ENCODE measurements at regions not wholly inside any gene's neighbourhood (a gene's known extent, or its start where the extent isn't known, plus 50 kb on each side); places are given as distances from the start of the nearest gene placed in this dataset.
A peak's percentile ranks its signal among the peaks of the same experiment; 100 is the strongest.

DNA sequence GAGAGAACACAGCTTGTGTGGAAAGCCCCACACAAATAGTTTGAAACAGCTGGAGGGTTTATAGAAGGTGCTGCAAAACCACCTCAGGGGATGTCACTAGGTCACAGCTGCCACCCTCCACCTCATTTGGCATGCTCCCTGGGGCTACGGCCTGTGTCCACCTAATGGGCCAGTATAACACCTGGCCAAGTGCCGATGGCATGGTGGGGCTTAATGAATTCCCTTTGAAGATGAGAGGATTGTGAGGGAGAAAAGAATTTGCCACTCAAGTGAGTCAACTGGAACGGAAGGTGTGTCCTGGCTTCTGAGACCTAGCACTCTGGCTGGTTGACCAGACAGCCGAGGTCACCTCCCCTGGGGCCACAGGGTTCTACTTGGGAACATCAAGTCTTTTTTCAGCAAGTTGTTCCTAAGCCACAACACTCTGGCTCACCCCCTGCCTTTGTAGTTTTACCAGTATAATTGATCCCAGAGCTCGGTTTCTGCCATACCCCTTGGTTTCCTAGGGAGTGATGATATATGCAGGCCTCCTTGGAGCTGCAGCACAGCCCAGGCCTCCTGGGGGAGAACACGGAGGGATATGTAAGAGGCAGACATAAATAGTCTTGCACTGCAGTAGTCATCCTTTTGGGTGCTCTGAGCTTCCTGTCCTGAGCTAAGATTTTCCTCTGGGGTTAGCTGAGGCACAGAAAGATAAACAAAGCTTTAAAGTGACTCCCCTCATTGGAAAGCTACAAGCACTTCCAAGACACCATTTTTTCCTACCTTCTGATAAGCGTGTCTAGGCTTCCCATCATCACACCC, 178.2 kb upstream of the LPP start:
- DNase-seq (ENCODE audit: low read depth): no peak

GRCh38 chr3:187976365-187976900, 177.5 kb upstream of the LPP start:
- no peak for DNase-seq (ENCODE audit: low read depth)

GRCh38 chr3:187977659-187978058, 176.3 kb upstream of the LPP start:
- DNase-seq (ENCODE audit: low read depth): no peak

GRCh38 chr3:187978433-187979011, 175.4 kb upstream of the LPP start:
- no peak for DNase-seq (ENCODE audit: low read depth)

- DNase-seq (ENCODE audit: low read depth): no peak
Measured at GRCh38 chr3:187979564-187979963, 174.4 kb upstream of the LPP start.

DNA sequence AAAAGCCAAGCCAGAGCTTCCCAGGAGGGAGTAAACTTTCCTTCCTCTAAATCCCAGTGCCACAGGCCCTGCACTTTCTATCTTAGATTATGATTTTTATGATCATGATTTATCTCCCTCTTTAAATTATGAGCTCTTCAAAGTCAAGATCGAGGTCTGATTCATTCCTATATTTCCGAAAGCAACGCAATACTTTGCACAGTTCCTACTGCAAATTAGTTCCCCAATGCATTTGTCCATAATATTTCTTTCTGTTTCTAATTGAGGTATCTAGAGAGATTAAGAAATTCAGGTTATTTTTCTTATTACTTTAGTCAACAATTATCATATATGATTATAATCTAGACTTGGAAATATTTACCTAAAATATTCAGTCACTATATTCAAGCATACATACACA, 173.1 kb upstream of the LPP start:
- DNase-seq (ENCODE audit: low read depth): no peak

DNA sequence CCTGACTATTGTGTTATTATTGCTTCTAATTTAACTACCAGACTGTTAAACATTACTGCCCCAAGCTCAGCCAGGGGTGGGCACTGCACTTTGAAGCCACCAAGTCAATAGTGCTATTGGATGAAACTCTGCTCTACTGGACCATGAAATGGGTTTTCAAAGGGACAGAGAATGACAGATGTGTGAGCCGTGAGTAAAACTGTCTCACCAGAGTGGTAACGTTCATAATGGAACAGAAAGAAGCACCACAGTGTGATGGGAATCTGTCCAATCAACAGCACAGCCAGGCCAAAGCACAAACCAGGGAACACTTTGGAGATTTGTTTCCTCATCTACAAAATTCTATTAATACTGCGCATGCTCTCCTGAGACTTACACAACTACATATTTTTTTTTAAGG, 171.8 kb upstream of the LPP start:
- no peak for DNase-seq (ENCODE audit: low read depth)

DNA sequence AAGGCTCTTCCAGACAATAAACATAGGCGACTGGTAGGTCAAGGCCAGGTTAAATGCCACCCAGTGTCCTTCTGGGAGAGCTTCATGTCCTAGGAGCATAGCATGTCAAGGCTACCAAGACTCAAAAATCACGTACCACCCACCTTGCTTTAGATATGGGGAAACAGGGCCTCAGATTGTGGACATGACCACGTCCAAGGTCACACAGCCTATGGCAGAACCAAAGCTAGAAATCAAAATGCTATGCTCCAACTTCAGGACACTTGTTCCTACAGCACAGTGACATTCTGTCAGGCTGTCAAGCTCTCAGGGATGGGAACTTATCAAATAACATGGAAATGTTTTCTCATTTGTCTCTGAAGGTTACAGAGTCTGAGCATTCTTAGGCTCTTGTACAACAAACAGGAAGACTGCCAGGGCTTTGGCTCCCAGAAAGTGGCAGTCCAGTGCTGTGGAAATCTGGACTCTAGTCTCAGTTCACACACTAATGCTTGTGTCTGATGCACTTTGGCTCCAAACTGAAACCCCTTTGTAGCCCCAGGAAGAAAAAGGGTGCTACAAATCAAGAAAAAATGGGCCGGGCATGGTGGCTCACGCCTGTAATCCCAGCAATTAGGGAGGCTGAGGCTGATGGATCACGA, 170.4 kb upstream of the LPP start:
- no peak for DNase-seq (ENCODE audit: low read depth)

- no peak for DNase-seq (ENCODE audit: low read depth)
Measured at GRCh38 chr3:187985647-187986046, 168.3 kb upstream of the LPP start.

- peak; percentile 93 for DNase-seq (ENCODE audit: low read depth)
Measured at GRCh38 chr3:187986514-187986934, 167.4 kb upstream of the LPP start.

- no peak for DNase-seq (ENCODE audit: low read depth)
Measured at GRCh38 chr3:187987187-187987586, 166.8 kb upstream of the LPP start.

DNA sequence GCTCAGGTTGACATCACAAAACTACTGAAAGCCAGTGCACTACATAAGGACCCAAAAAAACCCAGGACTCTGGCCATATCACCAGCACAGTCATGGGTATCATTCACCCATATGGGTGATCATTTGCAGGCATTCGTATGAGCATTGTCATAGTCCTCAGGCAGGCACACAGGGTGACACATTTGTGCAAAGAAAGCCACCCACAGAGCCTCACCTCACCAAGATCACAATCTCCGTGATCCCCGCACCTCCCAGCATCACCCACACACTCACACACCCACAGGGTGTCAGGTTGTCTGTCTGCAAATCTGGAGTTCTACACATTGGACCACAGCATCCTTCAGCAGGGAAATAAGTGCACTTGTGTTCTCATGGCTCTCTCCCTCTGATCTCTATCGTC, 166.0 kb upstream of the LPP start:
- no peak for DNase-seq (ENCODE audit: low read depth)

DNA sequence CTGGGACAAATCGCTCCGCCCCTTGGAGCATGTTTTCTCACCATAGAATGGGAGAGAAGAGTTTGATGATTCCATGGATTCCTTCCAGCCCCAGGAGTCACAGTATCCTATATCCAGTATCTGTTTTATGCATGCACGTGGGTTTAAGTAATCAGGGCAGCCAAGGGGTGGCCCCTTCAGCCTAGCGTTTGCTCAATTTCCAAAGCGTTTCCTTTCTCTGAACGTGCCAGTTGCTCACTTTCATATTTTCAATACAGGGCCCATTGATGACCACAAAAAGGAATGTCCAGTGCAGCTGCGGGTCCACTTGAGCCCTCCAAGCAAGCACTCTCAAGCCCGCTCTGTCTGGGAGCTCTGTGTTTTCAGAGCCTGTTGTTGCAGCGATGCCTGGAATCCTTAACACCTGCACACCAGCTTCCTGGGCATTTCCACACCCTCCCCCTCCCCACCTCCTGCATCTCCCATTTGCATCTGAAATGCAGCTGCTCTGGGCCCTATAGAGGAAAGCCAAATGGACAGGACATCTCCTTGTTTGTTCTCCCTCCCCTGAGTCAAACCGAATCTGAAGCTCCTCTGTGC, 164.3 kb upstream of the LPP start:
- DNase-seq (ENCODE audit: low read depth): no peak

DNA sequence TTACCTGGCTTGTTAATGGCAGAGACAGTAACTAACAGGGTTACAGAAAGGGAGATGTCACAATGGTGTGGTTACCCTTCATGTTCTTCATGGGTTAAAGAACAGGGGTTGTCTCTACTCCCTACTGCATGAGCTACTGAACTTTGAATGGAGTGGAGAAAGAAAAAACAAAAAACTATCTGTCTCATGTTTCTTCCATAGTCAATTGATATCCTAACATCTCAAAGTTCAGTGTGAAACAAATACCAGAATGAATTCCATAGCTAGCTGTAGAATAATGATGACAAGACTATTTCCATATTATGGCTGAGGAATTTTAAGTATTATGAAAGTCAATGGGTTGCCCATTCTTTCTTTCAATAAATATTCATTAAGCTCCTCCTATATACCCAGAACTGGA, 161.3 kb upstream of the LPP start:
- DNase-seq (ENCODE audit: low read depth): no peak

DNA sequence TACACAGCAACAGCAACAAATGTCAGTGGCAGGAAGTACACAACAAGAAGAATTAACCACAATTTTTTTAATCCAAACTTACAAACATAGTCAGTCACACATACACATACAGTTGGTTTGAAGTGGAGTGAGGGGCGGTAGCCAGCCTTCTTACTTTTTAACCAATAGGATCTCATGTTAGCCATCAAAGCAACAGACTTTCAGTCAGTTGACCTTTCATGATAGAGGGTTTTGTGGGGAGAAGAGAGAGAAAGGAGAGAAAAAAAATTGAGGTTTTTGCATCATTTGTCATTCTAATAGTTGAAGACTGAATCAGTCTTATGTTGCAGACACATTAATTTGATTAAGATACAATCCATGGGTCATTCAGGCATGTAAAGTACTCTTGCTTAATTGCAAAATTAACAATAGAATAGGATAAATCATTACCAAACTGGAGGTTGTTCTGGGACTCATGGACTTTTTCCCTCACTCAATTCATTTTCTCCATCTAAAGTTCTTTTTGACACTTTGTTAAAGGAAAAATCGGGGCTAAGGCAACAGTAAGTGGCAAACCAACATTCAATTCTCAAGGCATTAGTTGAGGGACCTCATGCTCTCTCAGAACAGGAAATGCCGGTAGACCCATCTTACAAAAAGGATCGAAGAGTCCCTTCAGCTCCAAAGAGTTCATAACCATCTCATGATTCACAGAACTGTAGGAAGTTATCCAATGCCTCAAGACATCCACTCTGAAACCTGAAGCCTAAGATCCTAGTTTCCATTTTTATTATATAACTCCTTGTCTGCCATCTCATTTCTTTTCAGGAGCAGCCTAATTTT, 159.5 kb upstream of the LPP start:
- peak; percentile 53 for DNase-seq (ENCODE audit: low read depth)

- DNase-seq (ENCODE audit: low read depth): no peak
Measured at GRCh38 chr3:187995043-187995400, 158.9 kb upstream of the LPP start.

- DNase-seq (ENCODE audit: low read depth): no peak
Measured at GRCh38 chr3:187995667-187996066, 158.3 kb upstream of the LPP start.

DNA sequence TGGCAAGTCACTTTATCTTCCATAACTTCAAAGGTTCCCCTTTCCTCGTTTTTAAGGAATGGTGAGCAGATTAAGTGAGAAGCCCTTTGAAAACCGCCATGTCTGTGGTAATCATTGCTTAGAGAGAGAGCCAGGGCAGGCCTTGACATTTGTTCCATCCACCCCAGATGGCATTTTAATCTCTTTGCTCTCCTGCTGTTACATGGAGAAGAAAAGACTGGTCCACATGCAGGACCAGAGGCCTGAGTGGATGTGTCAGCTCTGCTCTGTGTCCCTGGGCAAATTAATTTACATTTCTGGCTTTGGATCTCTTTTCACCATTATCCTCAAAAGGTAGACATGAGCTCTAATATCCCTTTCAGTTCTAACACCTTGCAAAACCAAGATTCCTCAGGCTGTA, 157.3 kb upstream of the LPP start:
- DNase-seq (ENCODE audit: low read depth): no peak

GRCh38 chr3:187997490-187997889, 156.5 kb upstream of the LPP start:
- no peak for DNase-seq (ENCODE audit: low read depth)

- no peak for DNase-seq (ENCODE audit: low read depth)
Measured at GRCh38 chr3:187997946-187998561, 155.9 kb upstream of the LPP start.

DNA sequence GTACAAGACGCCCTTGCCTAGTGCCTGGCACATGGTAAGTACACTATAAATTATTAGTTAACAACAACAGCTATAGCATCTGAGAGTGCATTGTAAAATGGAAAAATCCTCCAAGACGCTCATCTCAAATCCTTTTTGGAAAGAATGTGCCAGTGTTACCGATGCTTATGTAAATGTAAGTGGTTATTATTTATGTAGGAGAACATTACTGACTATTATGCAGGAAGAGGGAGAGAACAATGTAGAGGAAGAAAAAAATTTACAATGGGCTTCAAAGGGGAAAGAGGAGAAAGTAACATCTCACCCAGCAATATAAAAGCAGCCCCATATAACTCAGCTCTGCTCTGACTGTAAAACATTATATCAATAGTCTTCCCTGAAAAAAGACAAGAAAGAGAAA, 155.3 kb upstream of the LPP start:
- DNase-seq (ENCODE audit: low read depth): no peak

GRCh38 chr3:187999821-188000220, 154.1 kb upstream of the LPP start:
- DNase-seq (ENCODE audit: low read depth): no peak

Measured in HS-5 (cell line).